NT2/D1 (cell line): ENCODE measurements at regions not wholly inside any gene's neighbourhood (a gene's known extent, or its start where the extent isn't known, plus 50 kb on each side); places are given as distances from the start of the nearest gene placed in this dataset.

Source experiments
- DNase-seq: peaks from one replicate; pipeline ENCODE4 v3.0.0-alpha.2; 2011; ENCODE audit warnings: low read depth, low spot score
- H3K27me3 ChIP-seq: 2 replicates; pipeline ENCODE4 v1.6.0; 2011; ENCODE audit warnings: mild to moderate bottlenecking; ENCODE audit not compliant: insufficient read length, insufficient read depth
- H3K36me3 ChIP-seq: 2 replicates; pipeline ENCODE4 v1.6.1; 2011; ENCODE audit warnings: mild to moderate bottlenecking, low read length, mixed read lengths; ENCODE audit not compliant: insufficient read depth, insufficient read length
- H3K4me1 ChIP-seq: 2 replicates; pipeline ENCODE4 v1.5.1; 2011; ENCODE audit not compliant: insufficient read depth, insufficient read length
- H3K4me3 ChIP-seq: 2 replicates; pipeline ENCODE4 v1.5.1; 2011; ENCODE audit warnings: low read depth; ENCODE audit not compliant: insufficient read length
- H3K9ac ChIP-seq: 2 replicates; pipeline ENCODE4 v1.6.0; 2011; ENCODE audit warnings: low read depth; ENCODE audit not compliant: insufficient read length
- H3K9me3 ChIP-seq: 2 replicates; pipeline ENCODE4 v1.5.1; 2011; ENCODE audit warnings: mild to moderate bottlenecking, low read length; ENCODE audit not compliant: insufficient read depth
- SUZ12 ChIP-seq: IDR thresholded peaks from 2 replicates; pipeline ENCODE4 v1.6.1; 2011; ENCODE audit not compliant: insufficient read length, insufficient read depth; ENCODE audit errors: extremely low read depth
- YY1 ChIP-seq: IDR thresholded peaks from 2 replicates; pipeline ENCODE4 v1.6.1; 2011; ENCODE audit not compliant: insufficient read length, insufficient read depth
- ZNF274 ChIP-seq: IDR thresholded peaks from 2 replicates; pipeline ENCODE4 v1.6.1; 2011; ENCODE audit warnings: mild to moderate bottlenecking, low read depth, low read length

- TF ChIP-seq ZNF274 (no peak), SUZ12 (no peak), YY1 (no peak)
- H3K4me1 ChIP-seq: no peaks in the 10 kb centered on the region
- no peak for DNase-seq
Measured at GRCh38 chr5:98163796-98164493, 609.5 kb upstream of the RGMB start.

DNA sequence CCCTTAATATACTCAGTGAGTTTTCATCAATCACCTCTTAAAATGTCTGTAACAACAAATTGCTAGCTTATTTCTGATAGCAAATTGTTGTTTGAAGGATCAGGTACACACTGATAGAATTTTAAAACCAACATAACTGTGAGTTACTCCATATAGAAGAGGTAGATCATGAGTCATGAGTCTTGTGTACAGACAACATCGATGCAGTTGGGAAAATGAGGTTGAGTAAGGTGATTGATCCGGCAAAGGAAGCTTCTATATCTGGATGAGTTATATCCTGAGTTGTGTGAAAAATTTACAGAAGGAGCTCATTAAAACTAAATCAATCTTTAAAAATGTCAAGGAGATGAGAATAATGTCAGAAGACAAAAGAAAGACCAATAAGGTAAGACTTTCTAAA is 604.6 kb upstream of the RGMB start:
- Histone ChIP-seq H3K9ac (no peak overlapping the region), H3K4me3 (no peak overlapping the region), H3K36me3 (no peaks in the 10 kb centered on the region), H3K27me3 (no peaks in the 10 kb centered on the region), H3K9me3 (no peaks in the 10 kb centered on the region), H3K4me1 (no peaks in the 10 kb centered on the region)
- no peak for TF ChIP-seq SUZ12
- TF ChIP-seq ZNF274: no peak
- no peak for TF ChIP-seq YY1
- no peak for DNase-seq

More at GRCh38 chr5:98163796-98164493, 609.5 kb upstream of the RGMB start:
- no peak overlapping the region for H3K4me3 ChIP-seq
- H3K9me3 ChIP-seq: no peaks in the 10 kb centered on the region; the same call in 1 of the 2 replicates
- no peaks in the 10 kb centered on the region for H3K27me3 ChIP-seq
- no peak overlapping the region for H3K9ac ChIP-seq
- no peaks in the 10 kb centered on the region for H3K36me3 ChIP-seq

GRCh38 chr5:98170994-98171393 is 602.5 kb upstream of the RGMB start:
- Histone ChIP-seq H3K4me3 (no peak overlapping the region), H3K9me3 (no peaks in the 10 kb centered on the region), H3K27me3 (no peaks in the 10 kb centered on the region), H3K36me3 (no peaks in the 10 kb centered on the region), H3K4me1 (no peaks in the 10 kb centered on the region), H3K9ac (no peak overlapping the region)
- DNase-seq: no peak
- TF ChIP-seq YY1 (no peak), ZNF274 (no peak), SUZ12 (no peak)

DNA sequence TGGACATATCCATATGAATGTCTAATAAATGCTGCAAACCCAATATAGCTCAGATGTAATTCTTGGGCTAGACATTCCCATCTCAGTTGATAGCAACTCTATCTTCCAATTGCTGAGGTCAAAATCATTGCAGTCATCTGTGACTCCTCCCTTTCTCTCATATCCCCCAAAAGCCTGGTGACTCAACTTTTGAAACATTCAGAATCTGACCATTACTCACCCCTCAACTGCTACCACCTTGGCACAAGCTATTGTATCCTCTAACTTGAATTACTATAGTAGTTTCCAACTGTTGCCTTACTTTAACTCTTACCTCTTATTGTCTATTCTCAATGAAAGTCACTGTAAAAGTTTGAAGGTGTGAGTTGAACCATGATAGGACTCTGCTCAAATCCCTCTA is 600.1 kb upstream of the RGMB start:
- H3K4me1 ChIP-seq: no peaks in the 10 kb centered on the region
- DNase-seq: no peak
- no peaks in the 10 kb centered on the region for H3K9me3 ChIP-seq
- H3K9ac ChIP-seq: no peak overlapping the region
- H3K4me3 ChIP-seq: no peak overlapping the region
- TF ChIP-seq YY1: no peak
- TF ChIP-seq SUZ12: no peak
- TF ChIP-seq ZNF274: no peak
- no peaks in the 10 kb centered on the region for H3K27me3 ChIP-seq
- H3K36me3 ChIP-seq: no peaks in the 10 kb centered on the region

- DNase-seq: no peak
- H3K27me3 ChIP-seq: no peaks in the 10 kb centered on the region
- H3K9ac ChIP-seq: no peak overlapping the region
- no peaks in the 10 kb centered on the region for H3K36me3 ChIP-seq
- TF ChIP-seq SUZ12 (no peak), YY1 (no peak), ZNF274 (no peak)
- H3K4me1 ChIP-seq: no peaks in the 10 kb centered on the region
- no peak overlapping the region for H3K4me3 ChIP-seq
- no peaks in the 10 kb centered on the region for H3K9me3 ChIP-seq
Measured at GRCh38 chr5:98175474-98175873, 598.0 kb upstream of the RGMB start.

DNA sequence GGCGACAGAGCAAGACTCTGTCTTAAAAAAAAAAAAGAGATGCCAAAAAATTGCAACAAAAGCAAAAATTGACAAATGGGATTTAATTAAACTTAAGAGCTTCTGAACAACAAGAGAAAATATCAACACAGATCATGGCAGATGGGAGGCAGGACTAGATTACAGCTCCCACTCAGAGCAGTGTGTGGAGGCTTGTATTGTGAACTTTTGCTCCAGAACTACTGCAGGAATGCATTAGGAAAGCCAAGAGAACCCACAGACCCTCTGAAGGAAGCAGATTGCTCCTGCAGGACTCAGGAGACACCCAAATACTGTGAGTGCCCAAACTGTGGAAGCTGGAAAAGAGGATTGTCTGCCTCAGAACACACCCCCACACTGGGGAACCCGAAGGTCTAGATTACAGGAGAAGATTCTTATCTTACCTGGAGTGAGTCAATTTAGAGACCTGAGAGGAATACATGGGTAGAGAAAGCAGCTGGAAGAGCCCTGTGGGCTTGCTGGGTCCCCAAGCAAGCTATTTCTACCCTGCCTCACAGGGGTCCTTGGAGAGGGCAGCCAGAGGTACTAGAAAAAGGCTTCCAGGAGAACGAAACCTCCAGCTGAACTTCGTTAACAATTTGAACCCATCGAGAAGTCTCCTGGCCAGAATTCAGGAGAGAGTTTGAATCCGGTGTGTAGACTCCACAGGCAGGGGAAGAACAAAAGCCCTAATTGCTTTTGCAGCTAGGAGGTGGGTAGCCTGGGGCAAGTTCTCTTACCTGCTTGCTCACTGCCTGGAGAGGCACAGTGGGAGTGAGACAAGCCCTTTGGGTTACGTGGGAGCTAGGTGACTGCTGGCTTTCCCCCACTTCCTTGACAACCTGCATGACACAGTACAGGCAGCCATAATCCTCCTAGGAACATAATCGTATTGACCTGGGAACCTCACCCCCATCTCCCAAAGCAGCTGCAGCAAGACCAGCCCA is 593.4 kb upstream of the RGMB start:
- no peak overlapping the region for H3K4me3 ChIP-seq
- no peaks in the 10 kb centered on the region for H3K27me3 ChIP-seq
- H3K9ac ChIP-seq: no peak overlapping the region
- no peaks in the 10 kb centered on the region for H3K9me3 ChIP-seq
- no peak for DNase-seq
- TF ChIP-seq YY1 (no peak), SUZ12 (no peak), ZNF274 (no peak)
- no peaks in the 10 kb centered on the region for H3K36me3 ChIP-seq
- no peaks in the 10 kb centered on the region for H3K4me1 ChIP-seq

DNA sequence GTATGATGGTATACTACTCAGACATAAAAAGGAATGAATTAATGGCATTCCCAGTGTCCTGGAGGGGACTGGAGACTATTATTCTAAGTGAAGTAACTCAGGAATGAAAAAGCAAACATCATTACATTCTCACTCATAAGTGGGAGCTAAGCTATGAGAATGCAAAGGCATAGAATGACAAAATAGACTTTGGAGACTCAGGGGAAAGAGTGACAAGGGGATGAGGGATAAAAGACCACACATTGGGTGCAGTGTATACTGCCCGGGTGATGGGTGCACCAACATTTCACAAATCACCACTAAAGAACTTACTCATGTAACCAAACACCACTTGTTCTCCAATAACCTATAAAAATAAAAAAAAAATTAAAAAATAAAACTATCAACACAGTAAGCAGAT is 587.3 kb upstream of the RGMB start:
- H3K4me1 ChIP-seq: no peaks in the 10 kb centered on the region
- TF ChIP-seq SUZ12: no peak
- no peak for TF ChIP-seq ZNF274
- TF ChIP-seq YY1: no peak
- no peaks in the 10 kb centered on the region for H3K27me3 ChIP-seq
- DNase-seq: no peak
- no peak overlapping the region for H3K4me3 ChIP-seq
- H3K36me3 ChIP-seq: no peaks in the 10 kb centered on the region
- H3K9me3 ChIP-seq: no peaks in the 10 kb centered on the region
- no peak overlapping the region for H3K9ac ChIP-seq
